ENCODE measurements at regions not wholly inside any gene's neighbourhood (a gene's known extent, or its start where the extent isn't known, plus 50 kb on each side); places are given as distances from the start of the nearest gene placed in this dataset.
"Not testable (repeated sequence)": the region's sequence is repeated elsewhere in the genome, so short reads cannot be mapped to it uniquely, and the experiment has no call there.

DNA sequence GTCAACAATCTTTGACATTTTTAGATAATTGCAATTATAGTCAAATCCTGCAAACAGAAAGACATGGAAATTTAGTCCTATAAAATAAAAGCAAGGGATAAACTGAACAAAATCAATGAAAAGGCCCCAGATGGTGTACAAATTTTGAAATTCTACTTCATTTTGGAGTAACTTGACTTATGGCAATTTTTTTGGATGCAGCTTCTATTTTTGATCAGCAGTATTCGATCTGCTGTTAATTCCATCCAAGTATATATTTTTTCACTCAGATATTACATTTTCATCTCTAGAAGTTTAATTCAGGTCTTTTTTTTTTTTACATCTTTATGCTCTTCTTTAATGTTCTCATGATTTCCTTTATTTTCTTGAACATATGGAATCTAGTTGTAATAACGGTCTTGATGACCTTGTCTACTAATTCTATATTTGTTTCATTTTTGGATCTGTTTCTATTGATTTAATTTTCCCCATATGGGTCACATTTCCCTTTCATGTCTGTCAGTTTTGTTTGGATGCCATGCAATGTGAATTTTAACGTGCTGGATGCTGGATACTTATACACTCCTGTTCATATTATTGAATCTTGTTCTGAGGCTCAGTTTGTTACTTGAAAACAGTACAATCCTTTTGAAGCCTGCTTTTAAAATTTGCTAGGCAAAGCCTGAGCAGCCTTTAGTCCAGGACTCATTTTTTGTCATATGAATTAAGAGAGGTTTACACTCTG is 164.3 kb upstream of the FAM3C start:
- no peak for DNase-seq

DNA sequence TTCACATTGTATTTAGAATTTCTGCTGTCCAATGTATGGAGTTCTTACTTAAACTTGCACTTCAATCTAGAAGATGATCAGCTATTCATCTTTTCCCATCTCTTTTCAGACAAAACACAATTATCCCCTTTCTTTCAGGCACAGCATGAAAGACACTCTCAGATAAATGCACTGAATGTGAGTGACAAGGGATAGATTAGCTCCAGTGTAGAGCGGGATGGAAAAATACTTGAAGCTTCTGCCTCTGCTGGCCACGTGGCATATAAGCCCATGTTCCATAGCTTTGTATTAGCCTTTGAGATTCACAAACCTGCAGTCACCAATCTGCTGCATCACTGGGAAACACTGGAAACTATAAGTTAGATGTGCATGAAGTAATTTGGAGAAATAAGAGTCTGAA is 162.2 kb upstream of the FAM3C start:
- DNase-seq = no peak

DNA sequence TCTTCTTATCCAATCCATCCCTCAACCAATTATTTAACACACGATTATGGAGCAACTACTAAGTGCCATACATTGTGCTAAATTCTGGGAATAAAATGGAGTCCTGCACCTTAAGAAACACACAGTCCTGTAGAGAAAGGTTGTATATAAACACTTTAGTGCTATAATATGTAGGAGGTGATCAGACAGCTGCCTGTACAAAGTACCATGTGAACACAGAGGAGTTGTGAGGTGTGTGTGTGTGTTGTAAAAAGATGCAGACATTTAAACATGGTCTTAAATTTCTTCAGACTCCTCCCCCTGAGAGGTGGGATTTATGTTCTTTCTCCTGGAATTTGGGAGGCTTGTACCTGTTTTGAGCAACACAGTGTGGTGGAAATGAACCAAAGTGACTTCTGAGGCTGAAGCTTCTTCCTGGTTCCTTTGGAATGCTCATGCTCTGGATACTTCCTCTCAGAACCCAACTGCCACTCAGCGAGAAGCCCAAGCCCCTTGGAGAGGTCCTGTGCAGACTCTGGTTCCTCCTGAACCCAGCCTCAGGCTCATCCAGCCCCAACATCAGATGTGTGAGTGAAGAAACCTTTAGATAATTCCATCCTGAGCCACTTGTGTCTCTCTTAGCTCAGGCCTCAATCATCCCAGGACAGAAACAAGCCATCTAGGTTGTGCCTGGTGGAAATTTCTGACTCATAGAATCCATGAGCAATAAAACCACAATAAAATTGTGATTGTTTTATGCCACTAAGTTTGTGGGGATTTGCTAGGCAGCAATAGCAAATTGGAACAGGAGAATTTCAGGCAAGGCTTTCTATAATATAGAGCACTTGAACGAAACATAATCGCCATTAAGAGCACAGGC is 161.2 kb upstream of the FAM3C start:
- DNase-seq = no peak

DNA sequence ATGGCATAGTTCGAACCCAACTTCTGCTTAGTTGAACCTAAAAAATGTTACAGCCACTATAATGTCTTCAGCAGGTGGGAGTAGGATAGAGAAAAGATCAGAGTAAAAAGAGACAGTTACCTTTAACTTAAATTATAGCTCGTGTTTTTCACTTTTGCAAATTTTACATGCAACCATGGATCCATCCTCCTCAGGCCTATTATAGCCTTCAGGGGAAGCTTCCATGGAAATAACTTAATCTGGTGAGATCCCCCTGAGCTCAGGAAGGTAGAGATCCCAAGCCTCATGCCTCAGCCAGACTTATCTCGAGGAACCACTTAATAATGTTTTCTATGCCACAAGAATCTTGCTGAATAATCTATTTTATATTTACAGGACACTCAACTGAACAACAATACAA is 159.4 kb upstream of the FAM3C start:
- DNase-seq = no peak

DNA sequence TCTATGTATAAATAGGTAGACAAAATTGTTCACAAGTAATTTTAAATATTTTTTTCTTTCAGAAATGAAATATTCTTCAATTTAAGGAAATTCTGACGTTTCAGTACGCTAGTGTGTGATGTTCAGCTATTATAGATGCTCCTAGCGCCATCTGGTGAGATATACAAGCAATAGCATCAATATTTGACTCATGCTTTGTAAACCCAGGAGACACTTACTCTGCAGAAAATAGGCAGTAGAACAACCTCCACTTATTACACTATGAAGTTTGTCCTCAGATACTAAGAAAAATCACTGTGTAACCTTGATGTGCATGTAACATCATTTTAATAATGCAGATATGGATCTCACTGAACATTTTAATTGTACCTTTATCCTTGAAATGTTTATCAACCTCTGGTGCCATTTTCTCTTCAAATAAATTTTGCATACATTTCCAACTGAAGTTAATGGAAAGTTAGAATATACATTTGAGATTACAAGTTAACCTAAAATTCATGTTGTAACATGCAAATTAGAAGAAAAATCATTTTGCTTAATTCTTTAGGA is 151.5 kb upstream of the FAM3C start:
- peak; percentile 39 for DNase-seq

DNA sequence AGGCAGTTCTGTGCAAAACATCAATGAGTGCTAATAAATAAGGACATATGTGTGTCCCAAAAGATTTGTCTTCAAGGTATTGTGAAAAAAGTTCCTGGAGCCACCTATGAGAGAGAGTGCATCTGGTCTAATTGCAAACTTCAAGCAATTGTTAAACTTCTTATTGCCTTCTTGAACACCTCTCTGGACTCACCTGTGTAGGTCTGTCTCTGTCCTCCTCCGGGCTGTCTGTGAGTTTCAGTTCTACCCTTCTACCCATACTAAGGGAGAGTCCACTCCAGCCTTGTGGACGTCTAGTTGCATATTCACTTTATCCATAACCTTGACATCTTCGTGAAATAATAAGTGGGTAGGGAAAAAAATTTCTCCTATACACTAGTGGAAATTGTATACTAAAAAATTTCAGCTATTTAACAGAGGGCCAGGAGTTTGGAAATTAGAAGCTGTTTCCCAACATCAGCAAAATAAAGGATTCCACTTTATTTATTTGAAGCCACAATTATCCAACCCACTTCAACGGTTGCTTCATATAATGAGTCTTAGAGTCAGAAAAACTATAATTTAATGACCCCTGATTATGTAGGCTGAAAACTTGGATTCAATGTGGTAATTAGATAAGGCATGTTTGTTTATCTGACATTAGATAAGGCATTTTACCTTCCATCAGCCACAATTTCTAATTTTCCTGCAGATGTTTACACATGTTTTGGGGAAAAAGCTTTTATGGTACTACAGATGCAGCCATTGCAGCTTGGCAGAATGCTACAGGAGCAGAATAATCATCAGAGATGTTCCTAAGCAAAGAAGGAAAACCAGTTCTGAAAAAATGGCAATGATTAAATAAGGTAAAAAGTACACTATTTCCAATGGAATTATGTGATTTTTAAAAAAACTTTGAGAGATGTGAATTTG is 150.8 kb upstream of the FAM3C start:
- DNase-seq = no peak

DNA sequence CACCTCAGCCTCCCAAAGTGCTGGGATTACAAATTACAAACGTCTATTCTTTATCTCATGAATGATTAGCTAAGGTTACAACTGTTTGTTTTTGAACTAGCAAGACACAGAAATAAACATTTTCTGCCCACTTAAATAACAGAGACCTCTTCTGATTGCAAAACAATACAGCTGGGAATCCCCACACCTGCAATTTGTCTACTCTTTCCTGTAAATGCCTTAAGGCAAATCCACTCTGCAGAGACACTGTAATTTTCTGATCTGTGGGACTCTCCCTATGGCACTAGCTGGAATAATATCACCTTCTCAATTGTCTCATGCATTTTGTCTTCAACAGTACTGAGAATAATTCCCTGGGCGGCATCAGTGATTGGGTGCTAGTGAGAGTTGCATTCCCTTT is 149.3 kb upstream of the FAM3C start:
- no peak for DNase-seq

DNA sequence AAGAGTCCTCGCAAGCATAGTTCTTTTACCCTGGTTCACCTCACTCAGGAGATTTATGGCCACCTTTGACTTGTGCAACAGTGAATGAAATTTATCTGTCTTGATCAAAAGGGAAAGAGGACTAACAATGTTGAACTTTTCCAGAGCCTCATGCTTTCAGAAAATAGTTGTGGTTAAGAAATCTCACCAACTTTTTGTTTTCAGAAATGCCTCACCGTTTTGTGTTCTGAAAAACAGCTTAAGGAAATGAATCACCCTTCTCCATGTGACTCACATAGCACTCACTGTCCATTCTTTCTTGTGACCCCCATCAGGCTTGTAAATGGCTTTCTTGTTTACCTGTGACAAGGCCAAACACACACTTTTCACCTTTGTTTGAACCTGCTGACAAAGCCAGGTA is 148.6 kb upstream of the FAM3C start:
- no peak for DNase-seq

DNA sequence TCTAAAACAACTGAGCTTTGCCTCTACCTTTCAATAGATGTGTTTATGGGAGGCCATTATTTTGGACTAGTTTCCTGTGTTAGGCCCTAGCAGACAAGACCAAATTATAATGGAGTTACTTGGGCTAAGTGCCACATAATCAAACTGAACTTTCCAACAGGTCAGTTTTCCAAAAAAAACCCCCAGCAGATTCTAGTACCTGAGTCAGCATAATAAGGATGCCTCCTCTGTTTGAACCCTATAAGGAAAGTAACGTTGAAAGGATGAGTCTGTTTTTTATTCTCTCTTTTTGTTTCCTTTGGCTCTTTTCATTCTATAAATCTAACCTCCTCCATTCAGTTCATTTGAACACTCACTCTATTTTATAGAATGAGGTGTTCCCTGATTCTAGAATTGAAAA is 148.1 kb upstream of the FAM3C start:
- no peak for DNase-seq

DNA sequence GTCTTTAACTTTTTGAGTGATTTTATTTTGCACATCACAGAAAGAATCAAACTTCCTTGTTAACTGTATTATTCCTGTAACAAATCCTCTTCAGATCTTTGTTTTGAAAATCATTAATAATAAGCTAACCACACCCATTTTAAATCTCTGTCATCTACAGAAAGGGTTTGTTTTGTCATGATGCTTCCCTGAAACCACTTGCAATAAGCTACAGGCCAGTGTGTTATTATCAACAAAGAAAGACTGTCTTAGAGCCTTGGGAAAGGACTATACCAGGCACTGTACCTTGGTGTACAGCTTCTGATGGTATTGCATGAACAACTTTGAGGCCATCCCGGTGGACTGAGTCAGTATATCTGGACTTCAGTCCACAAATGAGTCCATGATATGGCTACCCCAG is 145.3 kb upstream of the FAM3C start:
- no peak for DNase-seq

DNA sequence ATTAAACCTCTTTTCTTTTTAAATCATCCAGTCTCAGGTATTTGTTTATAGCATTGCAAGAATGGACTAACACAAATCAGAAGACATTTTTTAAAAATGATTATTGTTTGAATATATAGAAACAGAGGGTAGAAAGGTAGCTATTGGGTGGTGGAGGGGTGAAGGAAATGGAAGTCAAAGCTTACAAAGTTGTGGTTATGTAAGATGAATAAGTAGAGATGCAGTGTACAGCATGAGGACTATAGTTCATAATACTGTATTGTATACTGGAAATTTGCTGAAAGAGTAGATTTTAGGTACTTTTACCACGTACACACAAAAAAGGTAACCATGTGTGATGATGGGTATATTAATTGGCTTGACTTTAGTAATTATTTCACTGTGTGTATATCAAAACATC is 144.0 kb upstream of the FAM3C start:
- no peak for DNase-seq

DNA sequence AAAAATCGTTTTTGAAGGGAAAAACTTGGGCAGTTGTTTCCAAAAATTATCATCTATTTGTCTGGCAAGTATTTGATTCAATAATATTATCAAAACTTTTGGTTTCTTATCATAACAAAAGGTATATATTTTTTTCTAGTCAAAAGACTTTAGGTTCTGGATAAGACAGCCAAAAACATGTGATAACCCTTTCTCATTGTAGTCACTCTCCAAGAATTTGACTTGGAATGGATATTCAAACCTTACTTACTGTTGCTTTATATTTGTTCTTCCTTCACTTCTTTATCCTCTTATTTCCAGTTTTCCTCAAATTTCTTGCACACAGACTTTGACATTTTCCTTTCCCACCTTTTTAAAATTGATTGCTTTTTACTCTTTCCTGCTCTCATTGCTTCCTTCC is 140.9 kb upstream of the FAM3C start:
- DNase-seq = no peak

DNA sequence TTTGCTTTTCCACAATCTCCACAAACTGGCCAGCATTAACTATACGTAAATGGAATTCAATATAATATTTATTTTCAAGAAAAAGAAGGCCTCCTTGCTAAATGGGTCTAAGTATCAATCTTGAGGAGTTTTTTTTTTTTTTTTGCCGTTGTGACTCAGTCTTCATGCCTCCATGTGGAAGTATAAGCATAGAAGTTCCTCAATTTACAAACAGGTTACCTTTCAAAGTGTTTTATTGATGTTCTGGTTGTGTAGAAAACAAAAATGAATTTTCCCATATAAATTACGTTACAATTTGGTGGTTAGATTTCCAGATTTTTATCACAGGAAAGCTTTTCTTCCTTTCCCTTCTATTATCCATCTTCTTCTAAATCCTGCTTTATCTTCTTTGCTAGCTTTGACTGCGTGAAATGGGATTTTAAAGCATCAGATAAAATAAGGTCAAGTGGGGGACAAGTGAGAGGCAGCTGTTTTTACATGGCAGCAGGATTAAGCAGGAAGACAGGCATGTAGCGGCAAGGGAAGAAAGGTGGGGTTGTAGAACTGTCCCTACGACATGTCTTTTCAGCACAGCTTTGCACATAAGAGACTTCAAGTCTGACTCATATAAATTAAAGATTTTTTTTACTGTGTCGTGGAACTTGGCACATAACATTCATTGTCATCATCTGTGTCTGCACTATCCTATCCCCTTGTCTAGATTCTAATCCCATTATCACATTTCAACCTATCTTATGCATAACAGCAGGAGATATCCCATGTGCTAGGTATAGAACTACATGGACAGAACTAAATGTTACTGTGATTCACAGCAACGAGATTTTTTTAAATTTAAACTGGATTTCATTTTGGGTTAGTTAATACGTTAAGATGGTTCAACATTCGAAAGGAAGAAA is 135.3 kb upstream of the FAM3C start:
- DNase-seq = no peak

DNA sequence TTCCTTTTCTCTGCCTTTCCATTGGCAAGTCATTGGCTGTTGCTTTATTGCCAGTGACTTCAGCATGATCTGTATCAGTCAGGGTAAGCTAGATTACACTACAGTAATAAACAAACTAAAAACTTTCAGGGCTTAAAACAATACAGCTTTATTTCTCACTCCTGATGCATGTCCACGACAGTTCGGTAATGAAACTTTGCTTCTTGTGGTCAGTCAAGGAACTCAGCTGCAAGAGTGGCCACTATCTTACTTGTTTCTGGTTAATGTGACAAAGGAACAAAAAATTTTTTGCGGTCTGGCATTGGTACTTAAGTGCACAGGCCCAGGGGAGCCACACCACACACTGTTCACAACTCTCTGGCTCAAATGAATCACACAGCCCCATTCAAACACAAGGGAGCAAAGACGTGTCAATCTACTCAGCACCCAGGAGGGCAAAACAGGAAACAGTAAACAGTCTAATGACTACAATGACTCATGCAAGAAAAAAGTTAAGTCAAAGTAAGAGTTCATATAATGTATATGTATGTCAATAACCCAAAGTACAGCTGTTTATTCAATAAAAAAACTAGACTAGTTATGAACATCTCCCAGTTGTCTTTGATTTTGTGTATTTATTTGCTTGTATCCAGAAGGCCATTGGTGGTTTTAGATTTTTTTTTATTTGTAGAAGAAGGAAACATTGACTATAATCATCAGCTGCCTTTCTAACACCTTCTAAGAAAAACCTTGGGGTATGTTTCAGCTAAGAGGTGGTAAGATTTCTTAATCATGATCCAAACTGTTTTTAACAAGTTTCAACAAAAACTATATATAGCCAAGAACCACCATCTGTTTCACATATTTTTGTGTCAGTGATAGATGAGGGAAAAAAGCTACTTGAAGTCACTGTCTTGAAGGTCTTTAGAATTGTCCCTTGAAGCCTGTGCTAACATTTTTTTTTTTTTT is 134.4 kb upstream of the FAM3C start:
- DNase-seq = no peak

DNA sequence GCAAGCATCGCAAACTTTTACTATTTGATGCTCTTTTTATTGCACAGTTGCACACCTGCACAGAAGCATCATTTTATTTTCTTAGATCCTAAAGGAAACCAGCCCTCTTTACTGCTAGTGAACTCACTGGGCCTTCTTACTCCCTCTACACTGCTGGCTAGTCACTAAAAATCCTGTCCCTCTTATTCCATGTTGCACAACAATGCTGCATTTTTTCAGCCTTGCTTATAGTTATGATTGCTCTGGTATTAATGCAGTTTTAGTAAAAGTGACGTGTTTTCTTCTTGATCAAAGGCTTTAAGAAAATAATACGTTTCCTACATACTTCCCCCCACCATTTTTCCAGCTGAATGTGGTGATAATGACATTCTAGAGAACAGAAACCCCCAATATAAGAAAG is 132.9 kb upstream of the FAM3C start:
- DNase-seq = no peak

DNA sequence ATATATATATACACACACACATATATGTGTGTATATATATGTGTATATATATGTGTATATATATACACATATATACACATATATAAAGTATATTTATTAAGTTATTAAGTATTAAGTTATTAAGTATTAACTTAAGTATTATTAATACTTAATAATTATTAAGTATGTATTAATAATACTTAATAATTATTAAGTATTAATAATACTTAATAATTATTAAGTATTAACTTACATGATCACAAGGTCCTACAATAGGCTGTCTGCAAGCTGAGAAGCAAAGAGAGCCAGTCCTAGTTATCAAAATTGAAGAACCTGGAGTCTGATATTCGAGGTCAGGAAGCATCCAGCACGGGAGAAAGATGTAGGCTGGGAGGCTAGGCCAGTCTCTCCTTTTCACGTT is 130.1 kb upstream of the FAM3C start:
- DNase-seq = not testable (repeated sequence)

DNA sequence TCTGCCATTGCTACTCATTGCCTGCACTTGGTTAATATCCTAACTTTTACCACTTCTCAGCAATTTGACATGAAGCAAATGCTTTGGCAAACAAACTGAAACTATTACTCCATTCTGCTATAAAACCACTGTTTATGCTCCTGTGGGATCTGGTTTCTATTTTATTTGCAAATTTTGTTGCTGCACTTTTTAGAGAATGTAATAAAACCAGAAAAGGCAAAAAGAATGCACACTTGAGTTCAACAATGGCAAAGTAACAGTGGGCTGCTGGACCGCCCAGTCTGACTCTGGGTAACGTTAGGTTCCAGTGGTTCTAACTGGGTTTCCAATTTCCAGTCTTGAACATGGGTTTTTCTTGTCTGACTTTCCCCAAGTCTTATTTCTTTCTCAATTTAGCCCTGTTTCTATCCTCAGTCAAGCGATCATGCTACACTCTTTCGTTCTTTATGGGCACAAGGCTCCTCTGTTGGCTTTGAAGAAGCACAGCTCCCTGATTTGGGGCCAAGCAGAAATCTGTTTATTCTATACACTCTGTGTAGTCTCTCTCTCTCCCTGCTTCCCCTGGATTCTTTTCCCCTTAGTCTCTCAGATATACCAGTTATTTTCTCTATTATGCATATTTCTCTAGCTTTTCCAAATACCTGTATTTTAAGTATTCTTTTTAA is 129.2 kb upstream of the FAM3C start:
- no peak for DNase-seq

DNA sequence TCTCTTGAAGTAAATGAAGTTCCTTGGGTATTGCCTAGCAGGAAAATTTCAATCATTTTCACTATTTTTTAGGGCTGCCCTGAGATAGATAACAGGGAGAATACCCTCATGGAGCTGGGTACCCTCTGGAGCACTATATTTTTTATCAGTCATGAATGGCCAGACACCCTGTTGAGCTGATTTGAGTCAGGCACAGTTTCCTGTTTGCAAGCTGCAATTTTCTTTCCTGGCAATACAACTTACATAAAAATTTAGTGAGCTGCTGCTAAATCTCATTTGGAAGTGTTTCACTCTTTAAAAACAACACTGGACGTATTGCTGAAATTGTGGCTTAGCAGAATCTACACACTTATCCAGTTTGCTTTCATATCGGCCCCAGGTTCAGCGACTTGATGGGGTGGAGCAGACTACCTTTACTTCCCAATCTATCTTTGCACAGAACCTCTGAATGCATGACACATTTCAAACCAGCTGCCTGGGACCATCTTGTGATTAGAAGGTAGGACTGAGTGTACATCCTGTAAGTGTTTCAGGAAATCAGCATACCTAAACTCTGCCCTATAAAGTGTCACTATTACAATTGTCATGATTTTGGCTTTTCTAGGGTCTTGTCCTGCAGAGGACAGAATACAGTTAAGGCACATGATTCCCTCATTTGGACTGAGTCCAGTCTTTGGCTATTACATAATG is 125.7 kb upstream of the FAM3C start:
- DNase-seq = no peak

DNA sequence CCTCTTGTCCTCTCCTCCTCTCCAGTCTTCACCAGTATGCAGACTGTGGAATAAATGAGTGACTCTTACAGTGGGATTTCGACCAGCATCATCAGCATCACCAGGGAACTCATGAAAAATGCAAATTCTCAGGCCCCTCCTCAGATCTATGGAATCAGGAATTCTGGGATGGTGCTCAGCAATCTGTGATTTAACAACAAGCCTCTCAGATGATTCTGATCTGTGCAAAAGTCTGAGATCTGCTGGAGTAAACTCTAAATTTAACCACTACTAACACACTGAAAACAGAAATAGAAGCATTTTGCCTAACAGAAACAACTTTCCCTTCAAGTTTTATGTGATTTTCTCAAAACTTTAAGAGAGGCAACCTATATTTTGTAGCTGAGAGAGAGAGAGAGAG is 124.8 kb upstream of the FAM3C start:
- no peak for DNase-seq

All from NCI-H2171 (cell line).